IPS-NIHi7 (cell line): ENCODE measurements at regions not wholly inside any gene's neighbourhood (a gene's known extent, or its start where the extent isn't known, plus 50 kb on each side); places are given as distances from the start of the nearest gene placed in this dataset.

ENCODE experiments used
- DNase-seq: peaks from one replicate; pipeline ENCODE4 v3.0.0; 2012; ENCODE audit warnings: mixed read lengths; ENCODE audit errors: extremely low spot score

DNA sequence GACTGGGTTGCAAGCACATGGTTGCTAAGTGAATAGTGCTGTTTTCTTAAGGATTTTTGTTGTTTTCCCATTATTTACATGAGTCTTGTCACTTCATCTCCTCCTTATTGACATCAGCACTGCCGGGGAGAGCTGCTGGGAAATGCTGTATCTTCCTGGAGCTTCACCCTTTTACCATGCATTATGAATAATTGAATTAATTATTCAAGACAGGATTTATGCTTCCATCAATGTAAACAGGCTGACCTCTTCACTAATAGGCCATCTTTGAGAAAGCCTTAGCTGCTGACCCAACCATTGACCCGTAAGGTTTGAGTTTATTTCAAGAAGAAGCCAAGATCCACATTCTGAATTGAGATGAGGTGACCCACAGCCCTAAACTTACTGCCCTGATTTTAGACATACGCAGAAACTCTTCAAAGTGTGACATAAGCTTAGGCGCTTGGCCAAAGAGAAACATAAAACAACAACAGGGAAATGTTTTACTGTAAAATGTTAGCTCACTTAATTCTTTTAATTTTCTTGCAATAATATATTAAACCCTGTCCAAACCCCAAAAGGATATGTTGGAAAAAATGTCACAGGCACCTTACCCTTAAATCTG is 365.5 kb upstream of the SYT4 start:
- DNase-seq, result no peak

DNA sequence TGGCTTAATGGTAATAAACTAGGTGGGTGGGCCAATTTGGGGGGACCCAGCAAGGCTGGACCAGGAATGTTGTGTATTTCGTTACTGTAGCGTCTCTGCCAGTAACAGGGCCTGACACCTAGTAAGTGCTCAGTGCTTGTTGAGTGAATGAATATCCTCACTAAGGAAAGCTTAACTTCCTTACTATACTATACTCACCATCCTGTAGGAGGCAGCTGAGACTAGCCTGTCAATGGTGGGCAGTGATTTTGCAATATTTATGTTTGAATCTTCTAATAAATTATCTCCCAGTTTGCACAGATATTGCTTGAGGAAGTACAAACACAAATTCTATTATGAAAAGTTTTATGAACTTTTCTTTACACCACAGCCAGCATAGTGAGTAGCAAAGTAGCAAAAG is 370.7 kb upstream of the SYT4 start:
- DNase-seq, result no peak

DNA sequence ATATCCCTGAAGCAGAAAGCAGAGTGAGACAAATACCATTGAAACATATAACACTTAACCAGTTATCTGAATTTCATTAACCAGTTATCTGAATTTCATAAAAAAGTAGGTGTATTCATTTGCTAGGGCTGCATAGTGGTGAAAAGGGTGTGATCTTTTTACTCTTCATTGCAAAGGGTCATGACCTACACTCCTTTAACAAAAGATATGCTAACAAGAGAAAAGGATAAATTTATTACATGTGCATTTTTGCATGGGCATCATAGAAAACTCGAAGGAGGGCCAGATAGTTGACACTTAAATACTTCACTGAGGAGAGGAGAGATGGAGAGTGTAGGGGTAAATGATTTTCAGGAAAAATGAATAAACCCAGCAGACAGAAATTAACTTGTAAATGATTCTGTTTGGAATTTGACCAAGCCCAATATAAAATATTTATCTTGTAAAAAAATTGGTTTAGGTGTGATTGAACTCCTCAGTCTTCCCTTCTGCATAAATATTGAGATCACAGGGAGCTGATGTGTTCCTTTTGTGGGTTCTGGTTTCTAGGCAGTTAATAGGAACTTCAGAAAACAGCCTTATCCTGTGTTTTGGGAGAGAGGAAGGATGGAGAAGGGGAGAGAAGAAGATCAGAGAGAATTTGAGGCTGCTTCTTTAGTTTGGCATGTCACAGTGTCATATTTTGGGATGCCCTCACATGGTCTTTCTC is 372.5 kb upstream of the SYT4 start:
- DNase-seq, result no peak

DNA sequence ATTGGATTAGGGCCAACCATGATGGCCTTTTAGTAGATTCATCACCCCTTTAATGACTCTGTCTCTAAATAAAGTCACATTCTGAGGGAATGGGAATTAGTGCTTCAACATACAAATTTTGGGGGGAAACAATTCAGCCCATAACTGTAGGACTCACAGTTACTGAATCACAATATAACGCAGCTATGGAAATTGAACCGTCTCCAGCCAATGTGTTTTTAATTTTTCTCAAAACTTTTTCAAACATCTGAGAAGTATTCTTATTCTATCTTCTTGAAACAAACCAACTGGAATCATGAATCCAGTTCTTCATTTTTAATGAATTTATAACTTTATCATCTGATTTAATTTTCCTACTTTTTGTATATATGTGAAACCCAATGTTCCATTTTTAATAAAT is 373.1 kb upstream of the SYT4 start:
- no peak for DNase-seq

DNA sequence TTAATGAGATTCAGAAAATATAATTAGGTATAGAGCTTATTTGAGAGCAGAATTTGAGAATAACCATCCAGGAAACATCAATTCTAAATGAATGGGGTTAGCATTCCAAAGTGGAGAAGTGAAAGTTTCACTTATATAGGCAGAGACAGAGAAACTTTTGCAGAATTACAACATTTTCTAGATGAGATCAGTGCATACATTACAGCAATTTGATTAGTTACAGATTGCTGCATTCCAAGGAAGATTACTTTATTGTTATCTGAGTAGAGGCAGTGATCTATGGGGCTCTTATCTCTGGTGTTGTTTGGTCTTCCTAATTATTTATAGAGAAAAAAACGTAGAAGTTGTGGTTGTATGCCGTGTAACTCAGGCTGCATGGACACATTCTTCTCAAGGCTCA is 373.8 kb upstream of the SYT4 start:
- DNase-seq, result no peak

DNA sequence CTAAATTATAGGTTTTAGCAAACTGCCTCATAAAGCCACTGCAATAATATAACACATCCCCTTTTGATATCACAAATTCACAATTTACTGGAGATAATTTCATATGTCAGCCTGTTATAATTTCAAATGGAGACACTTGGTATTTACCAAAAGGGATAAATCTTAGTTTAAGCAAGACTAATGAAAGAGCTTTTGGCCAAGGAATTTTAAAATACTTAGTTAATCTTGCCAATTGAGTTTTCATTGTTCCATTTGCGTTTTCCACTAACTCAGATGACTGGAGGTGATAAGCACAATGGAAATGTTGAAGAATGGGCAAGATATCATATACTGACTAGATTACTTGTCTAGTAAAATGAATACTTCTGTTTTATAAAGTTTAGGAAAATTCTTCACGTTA is 379.3 kb upstream of the SYT4 start:
- no peak for DNase-seq

DNA sequence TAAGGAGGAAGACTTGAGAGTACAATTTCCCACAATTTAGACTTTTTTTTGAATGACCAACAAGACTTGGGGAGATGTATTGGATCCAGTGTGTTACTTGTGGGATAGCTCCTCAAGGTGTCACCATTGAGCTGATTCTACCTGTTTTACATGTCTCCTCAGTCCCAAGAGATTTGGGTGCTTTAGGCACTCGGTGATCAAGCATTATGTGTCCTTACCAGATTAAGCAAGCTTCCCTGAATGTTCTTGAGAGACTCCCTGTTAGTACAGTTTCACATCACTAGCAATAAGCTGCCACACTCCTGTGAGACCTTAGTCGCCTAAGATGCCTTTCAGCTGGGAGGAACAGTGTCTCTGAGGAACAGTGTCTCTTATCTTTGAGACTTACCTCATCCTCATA is 384.3 kb upstream of the SYT4 start:
- peak; percentile 46 for DNase-seq

DNA sequence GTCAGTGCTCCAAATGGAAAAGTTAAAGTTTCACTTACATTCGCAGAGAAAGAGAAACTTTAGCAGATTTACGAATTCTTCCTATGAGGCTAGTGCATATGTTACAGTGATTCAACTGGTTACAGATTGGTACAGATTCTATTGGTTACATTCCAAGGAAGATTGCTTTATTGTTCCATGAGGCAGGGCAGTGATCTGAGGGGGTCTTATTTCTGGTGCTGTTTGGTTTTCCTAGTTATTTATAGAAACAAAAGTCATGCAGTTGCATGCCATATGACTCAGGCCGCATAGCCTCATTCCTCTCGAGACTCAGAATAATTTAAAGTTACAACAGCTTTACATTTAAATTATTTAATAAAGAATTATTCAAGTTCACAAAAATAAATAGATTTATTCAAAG is 385.4 kb upstream of the SYT4 start:
- DNase-seq, result no peak

DNA sequence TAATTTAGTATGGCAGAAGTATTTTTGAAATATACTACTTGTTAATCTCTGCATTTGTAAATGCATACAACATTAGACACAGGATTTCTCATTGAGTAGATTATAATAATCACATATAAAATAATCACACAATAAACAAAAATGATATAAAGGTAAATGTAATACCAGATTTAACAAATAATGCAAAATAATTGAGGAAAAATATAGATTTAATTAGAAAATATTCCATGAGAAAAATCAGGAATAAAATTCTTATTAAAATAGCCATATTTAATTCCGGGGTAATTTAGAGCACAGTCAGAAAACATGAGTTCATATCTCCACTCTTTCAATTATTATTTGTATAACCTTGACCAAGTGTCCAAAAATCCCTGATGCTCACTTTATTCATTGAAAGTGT is 385.9 kb upstream of the SYT4 start:
- no peak for DNase-seq

DNA sequence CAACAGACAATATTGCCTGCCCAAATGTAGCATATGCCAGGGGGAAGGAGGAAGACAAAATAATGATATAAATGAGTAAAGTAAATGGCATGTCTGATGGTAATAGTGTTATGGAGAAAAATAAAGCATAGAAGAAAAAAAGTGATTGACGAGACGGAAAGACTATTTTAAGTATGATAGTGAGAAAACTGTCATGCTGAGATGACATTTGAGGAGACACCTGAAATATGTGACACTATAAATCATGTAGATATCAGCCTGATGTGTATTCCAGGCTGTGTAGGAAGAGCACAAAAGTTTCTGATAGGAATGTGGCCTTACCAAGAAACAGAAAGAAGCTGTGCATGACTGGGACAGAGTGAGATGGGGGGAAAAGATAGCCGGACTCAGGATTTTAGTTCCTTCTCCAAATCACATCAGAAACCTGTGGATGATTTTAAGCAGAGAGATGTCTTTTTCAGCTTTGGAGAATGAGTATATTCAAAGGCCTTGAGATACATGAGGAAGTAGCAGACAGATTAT is 387.3 kb upstream of the SYT4 start:
- no peak for DNase-seq

DNA sequence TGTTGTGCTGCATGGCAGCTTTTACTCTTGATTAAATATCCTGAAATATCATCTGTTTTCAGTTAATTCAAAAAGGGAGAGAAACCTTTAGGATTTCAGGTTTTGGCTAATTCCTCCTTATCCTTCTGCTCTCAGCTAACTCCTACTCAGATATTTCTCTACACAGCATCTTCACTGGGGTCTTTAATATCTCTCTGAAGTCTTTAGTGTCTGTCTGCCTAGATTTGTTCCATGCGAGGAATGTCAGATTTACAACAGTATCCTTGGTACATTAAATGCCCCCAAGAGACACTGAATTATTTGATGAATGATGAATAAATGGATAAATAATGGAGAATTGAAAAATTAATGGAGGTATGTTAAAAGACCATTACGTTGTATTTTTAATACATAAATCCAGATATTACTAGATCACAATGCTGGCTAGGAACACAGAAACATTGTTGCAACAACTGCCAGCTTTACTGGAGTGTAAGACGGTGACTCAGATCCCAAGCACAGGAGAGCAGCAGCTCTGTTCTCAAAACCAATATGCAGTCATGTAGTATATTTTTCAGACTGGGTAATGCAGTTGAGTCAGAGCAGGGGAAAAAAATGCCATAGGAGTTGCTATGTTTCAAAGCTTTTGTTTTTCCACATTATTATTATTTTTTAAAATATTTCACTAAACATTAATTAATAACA is 388.0 kb upstream of the SYT4 start:
- no peak for DNase-seq

DNA sequence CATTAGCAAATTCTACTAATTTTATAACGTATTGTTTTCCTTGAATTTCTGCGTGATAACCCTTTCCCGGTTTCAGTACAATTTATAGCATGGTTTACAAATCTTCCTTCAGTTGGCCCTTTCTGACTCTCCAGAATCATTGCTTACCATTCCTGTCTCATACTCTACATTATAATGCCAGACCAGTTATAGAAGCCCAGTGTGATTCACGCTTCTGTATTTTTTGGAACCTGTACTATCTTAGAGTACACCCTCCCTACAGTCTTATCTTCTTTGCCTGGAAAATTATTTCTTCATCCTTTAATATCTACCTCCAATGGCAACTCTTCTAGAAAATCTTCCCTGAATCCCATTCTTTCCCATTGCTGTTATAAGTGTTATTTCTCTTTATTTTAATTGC is 391.6 kb upstream of the SYT4 start:
- no peak for DNase-seq

DNA sequence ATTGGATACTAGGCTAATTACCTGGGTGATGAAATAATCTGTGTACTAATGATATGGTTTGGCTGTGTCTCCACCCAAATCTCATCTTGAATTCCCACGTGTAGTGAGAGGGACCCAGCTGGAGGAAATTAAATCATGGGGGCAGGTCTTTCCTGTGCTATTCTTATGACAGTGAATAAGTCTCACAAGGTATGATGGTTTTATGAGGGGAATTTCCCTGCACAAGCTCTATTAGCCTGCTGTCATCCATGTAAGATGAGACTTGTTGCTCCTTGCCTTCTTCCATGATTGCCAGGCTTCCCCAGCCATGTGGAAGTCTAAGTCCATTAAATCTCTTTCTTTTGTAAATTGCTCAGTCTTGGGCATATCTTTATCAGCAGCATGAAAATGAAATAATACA is 394.1 kb upstream of the SYT4 start:
- DNase-seq, result no peak

DNA sequence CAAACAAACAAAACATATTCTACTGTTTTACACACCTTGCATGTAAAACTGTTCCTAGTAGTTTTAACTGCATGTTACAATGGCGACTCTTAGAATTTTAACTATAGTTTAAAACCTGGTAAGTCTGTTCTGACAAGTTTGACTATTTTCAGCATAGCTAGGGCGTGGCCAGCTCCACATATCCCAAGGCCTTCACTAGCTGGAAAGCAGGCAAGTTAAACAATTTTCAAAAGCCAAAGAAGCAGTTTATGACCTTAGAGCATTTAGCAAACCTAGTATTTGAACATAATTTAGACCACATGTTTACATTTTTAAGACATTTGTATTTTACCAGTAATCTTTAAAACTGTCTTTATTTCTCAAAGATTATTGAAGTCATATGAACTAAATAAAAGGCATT is 402.8 kb upstream of the SYT4 start:
- DNase-seq, result no peak

DNA sequence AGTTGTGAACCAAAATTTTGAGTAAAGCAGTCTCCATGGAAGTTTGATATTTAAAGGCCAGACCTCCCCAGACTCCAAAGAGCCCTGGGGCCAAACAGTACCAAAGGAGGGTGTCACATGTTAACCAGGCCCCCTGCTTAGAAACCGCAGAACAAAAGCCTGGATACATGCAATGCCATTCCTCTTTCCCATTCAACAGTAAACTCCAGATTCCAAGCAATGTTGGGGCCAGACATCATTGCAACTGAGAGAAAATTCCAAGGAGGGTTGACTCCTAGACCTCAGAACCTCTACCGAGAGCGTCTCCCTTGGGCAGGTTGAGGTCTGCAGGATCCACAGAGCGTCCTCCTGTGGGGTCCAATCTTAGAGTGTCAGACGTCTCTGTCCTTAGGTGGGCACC is 404.4 kb upstream of the SYT4 start:
- DNase-seq, result no peak

DNA sequence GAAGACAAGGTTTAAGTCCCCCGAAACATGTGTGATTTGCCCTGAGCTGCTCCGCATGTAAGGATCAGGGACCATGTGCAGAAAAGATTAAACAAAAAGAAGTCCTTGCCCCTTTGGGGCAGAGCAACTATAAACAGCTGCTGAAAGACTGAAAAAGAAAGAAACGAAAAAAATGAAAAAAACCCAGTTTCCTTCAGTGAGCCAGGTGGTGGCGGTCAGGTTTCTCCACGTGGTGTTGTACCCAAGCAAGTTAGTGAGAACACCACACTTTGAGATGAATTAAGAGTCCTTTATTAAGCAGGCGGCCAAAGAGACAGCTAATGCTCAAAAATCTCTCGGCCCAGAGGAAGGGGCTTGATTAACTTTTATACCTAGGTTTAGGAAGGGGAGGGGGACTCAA is 404.9 kb upstream of the SYT4 start:
- DNase-seq, result no peak

DNA sequence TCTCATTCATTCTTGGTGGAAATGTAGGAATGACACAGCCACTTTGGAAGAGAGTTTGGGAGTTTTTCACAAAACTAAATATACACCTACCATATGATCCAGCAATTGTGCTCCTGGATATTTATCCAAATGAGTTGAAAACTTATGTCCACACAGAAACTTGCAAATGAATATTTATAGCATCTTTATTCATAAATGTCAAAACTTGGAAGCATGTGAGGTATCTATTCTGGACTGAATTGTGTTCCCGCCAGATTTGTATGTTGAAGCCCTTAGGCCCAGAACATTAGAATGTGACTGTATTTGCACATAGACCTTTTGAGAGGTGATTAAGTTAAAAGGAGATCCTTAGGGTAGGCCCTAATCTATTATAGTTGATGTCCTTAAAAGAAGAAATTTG is 409.4 kb upstream of the SYT4 start:
- no peak for DNase-seq

DNA sequence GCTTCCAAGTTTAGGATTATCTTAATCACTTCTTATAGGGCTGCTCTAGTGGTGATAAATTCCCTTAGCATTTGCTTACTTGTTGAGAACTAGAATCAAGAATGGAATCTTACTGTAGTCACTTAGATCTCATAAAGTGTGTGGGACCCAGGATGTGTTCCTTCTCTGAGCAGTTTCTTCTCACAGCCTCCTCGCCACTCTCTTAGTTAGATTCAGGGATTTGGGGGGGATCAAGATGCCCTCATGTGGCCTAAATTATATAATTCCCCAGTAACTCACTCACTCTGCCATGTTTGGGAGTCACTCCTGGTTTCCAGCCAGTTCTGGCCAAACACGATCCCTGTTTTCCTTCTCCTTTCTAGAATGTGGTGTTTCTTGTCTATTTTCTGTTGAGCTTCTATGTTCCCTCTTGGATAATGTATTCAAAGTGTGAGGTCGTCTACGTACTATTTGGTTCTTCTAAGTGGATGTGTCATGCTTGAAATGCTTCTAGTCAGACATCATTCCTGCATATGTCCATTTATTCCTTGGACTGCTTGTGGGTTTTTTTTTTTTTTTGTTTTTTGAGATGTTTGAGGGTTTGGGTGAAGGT is 414.9 kb upstream of the SYT4 start:
- no peak for DNase-seq

DNA sequence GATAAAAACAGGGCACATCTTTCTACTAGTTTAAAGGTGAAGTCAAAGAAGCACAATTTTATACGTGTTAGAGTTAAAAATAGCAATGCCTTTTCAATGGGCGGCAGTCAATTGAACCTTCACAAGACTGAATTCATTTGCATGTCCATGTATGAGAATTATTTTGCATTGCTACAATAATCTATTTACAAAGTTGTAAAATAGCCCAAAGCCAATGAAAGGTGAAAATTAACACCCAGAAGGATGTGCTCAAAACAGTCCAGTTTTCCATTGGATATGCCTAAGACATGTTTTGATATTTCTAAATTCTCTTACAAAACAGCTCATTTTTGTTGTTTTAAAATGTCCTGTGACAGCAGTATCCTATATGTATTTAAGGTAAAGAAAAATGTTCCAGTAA is 425.1 kb upstream of the SYT4 start:
- no peak for DNase-seq

DNA sequence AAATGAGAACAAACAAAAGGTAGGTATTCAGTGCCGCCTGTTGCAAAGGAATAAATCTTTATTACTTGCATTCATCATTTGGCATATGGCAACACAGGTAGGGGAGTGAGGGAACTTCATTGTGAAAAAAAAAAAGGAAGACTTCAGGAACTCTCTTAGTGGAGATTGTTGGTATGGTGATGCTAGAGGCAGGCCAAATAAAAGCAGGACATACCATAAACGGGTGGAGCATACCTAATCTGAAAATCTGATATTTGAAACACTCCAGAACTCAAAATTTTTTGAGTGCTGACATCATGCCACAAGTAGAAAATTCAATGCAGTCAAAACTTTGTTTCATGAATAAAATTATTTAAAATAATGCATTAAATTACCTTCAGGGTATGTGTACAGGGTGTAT is 425.8 kb upstream of the SYT4 start:
- DNase-seq, result no peak

DNA sequence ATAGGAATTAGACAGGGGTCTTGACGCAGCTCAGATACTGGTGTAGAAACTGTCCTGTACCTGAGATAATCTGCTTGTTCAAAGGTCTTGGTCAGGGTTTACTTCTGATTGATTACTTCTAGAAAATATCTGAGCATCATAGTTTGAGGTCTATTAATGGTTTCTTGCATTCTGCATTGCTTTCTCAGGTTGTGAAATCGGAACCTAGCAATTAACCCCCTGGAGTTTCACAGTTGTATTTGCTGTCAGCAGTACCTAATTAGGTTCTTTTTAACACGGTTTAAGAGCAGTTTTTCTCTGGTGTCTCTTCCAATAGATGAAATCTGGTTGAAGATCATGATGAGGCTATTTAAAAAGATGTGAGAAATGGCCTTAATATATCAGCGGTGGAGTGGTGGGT is 428.6 kb upstream of the SYT4 start:
- DNase-seq, result no peak

DNA sequence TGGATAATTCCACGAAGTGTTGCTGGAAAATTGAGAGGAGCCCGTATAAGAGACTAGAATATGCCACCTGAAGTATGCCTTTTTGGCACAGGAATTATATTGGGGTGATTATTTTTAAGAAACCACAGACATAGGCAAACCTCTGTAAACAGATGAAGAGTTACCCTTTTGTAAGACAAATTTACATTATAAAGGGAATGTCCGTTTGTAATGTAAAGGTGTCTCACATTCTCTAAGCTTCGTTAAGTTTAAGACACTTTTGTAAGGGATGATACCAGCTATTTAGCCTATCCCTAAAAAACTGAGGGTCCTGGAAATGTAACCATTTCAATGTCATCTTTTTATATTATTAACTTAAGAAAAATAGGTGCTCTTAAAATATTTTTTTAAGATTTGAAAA is 432.8 kb upstream of the SYT4 start:
- no peak for DNase-seq
